H9 (cell line): ENCODE measurements at regions not wholly inside any gene's neighbourhood (a gene's known extent, or its start where the extent isn't known, plus 50 kb on each side); places are given as distances from the start of the nearest gene placed in this dataset.

Experiments
- DNase-seq: peaks from one replicate; pipeline ENCODE4 v3.0.0-alpha.2; 2017
- H2AFZ ChIP-seq: one replicate; pipeline ENCODE4 v1.6.1; 2013; ENCODE audit warnings: mild to moderate bottlenecking, low read length, control low read depth, moderate library complexity
- H2AK5ac ChIP-seq: 2 replicates; pipeline ENCODE4 v1.6.1; 2013; ENCODE audit warnings: low read length, control low read depth, mixed read lengths; ENCODE audit not compliant: insufficient read length
- H2BK120ac ChIP-seq: one replicate; pipeline ENCODE4 v1.6.1; 2013; ENCODE audit warnings: low read depth, mild to moderate bottlenecking, low read length, control low read depth, inconsistent platforms; ENCODE audit not compliant: poor library complexity, severe bottlenecking
- H2BK12ac ChIP-seq: 2 replicates; pipeline ENCODE4 v1.6.1; 2013; ENCODE audit warnings: low read length, control low read depth, mixed read lengths, low read depth; ENCODE audit not compliant: insufficient read length
- H2BK15ac ChIP-seq: 2 replicates; pipeline ENCODE4 v1.6.1; 2013; ENCODE audit warnings: low read depth, low read length, control low read depth
- H2BK20ac ChIP-seq: one replicate; pipeline ENCODE4 v1.6.1; 2013; ENCODE audit warnings: low read depth, mild to moderate bottlenecking, low read length, control low read depth, inconsistent platforms; ENCODE audit not compliant: poor library complexity, severe bottlenecking
- H2BK5ac ChIP-seq: 2 replicates; pipeline ENCODE4 v1.6.1; 2013; ENCODE audit warnings: low read length, control low read depth, mixed read lengths; ENCODE audit not compliant: insufficient read length
- H3K14ac ChIP-seq: 2 replicates; pipeline ENCODE4 v1.6.1; 2013; ENCODE audit warnings: low read length, control low read depth; ENCODE audit not compliant: insufficient read depth
- H3K18ac ChIP-seq: 2 replicates; pipeline ENCODE4 v1.6.1; 2013; ENCODE audit warnings: low read depth, mild to moderate bottlenecking, mixed read lengths, low read length, control low read depth; ENCODE audit not compliant: insufficient read length
- H3K23ac ChIP-seq: 2 replicates; pipeline ENCODE4 v1.6.1; 2013; ENCODE audit warnings: low read length, control low read depth, mixed read lengths, low read depth; ENCODE audit not compliant: insufficient read length
- H3K23me2 ChIP-seq: 2 replicates; pipeline ENCODE4 v1.6.1; 2013; ENCODE audit warnings: low read depth, mild to moderate bottlenecking, mixed read lengths, low read length, control low read depth; ENCODE audit not compliant: insufficient read length, poor library complexity, severe bottlenecking
- H3K27ac ChIP-seq: 2 replicates; pipeline ENCODE4 v1.5.1; 2013; ENCODE audit warnings: low read length, control low read depth, mixed read lengths, low read depth; ENCODE audit not compliant: insufficient read length
- H3K27me3 ChIP-seq: 2 replicates; pipeline ENCODE4 v1.6.1; 2013; ENCODE audit warnings: low read length, control low read depth, inconsistent platforms; ENCODE audit not compliant: insufficient read depth
- H3K4ac ChIP-seq: 2 replicates; pipeline ENCODE4 v1.6.1; 2013; ENCODE audit warnings: low read depth, mild to moderate bottlenecking, control low read depth, inconsistent platforms, low read length, moderate library complexity
- H3K4me1 ChIP-seq: 2 replicates; pipeline ENCODE4 v1.6.1; 2013; ENCODE audit warnings: low read length, control low read depth, inconsistent platforms; ENCODE audit not compliant: insufficient read depth
- H3K4me2 ChIP-seq: 2 replicates; pipeline ENCODE4 v1.6.1; 2013; ENCODE audit warnings: low read length, control low read depth, mixed read lengths; ENCODE audit not compliant: insufficient read length, insufficient read depth
- H3K56ac ChIP-seq: 2 replicates; pipeline ENCODE4 v1.6.1; 2013; ENCODE audit warnings: low read depth, mild to moderate bottlenecking, mixed read lengths, low read length, control low read depth; ENCODE audit not compliant: insufficient read length
- H3K79me1 ChIP-seq: 2 replicates; pipeline ENCODE4 v1.6.1; 2013; ENCODE audit warnings: low read depth, mild to moderate bottlenecking, moderate library complexity, low read length, control low read depth, inconsistent platforms; ENCODE audit not compliant: insufficient read depth, poor library complexity, severe bottlenecking
- H3K79me2 ChIP-seq: 2 replicates; pipeline ENCODE4 v1.6.1; 2013; ENCODE audit warnings: low read length, control low read depth, inconsistent platforms; ENCODE audit not compliant: insufficient read depth
- H3K9ac ChIP-seq: 2 replicates; pipeline ENCODE4 v1.6.1; 2013; ENCODE audit warnings: low read length, control low read depth, mixed read lengths; ENCODE audit not compliant: insufficient read length; ENCODE audit errors: extremely low read depth
- H3K9me3 ChIP-seq: one replicate; pipeline ENCODE4 v1.6.1; 2013; ENCODE audit warnings: low read depth, low read length, inconsistent platforms; ENCODE audit not compliant: control insufficient read depth
- H3T11ph ChIP-seq: one replicate; pipeline ENCODE4 v1.6.1; 2013; ENCODE audit warnings: mild to moderate bottlenecking, low read length, control low read depth, inconsistent platforms
- H4K20me1 ChIP-seq: one replicate; pipeline ENCODE4 v1.6.1; 2013; ENCODE audit not compliant: control insufficient read depth, insufficient read length, insufficient read depth
- H4K5ac ChIP-seq: 2 replicates; pipeline ENCODE4 v1.6.1; 2013; ENCODE audit warnings: low read depth, mild to moderate bottlenecking, mixed read lengths, low read length, control low read depth; ENCODE audit not compliant: insufficient read length
- H4K8ac ChIP-seq: replicated peaks from 2 replicates; pipeline ENCODE4 v1.6.1; 2013; ENCODE audit warnings: low read length, control low read depth, mixed read lengths, low read depth; ENCODE audit not compliant: insufficient read length
- H4K91ac ChIP-seq: 2 replicates; pipeline ENCODE4 v1.6.1; 2013; ENCODE audit warnings: low read depth, mild to moderate bottlenecking, moderate library complexity, mixed read lengths, low read length, control low read depth; ENCODE audit not compliant: insufficient read length
- H3K27ac Mint-ChIP-seq, 3 experiments: 2 replicates in 2 of 3; 3 replicates in 1 of 3; pipeline ENCODE4 v1.8.0; 2020 to 2021; ENCODE audit warnings: mixed read lengths in 3 of 3, mild to moderate bottlenecking in 1 of 3, moderate library complexity in 1 of 3
- H3K27me3 Mint-ChIP-seq: 2 replicates; pipeline ENCODE4 v1.8.0; 2021; ENCODE audit warnings: low read depth, mild to moderate bottlenecking, moderate library complexity, mixed read lengths
- H3K36me3 Mint-ChIP-seq, 3 experiments: 2 replicates in 2 of 3; 3 replicates in 1 of 3; pipeline ENCODE4 v1.8.0; 2020 to 2021; ENCODE audit warnings: low read depth in 3 of 3, mixed read lengths in 3 of 3; ENCODE audit not compliant: insufficient read depth in 1 of 3
- H3K4me1 Mint-ChIP-seq, 2 experiments: 2 replicates each; pipeline ENCODE4 v1.8.0; 2020; ENCODE audit warnings: mixed read lengths in 2 of 2
- H3K4me3 Mint-ChIP-seq, 2 experiments: 2 replicates in 1 of 2; 3 replicates in 1 of 2; pipeline ENCODE4 v1.8.0; 2020 to 2021; ENCODE audit warnings: mild to moderate bottlenecking in 2 of 2, mixed read lengths in 2 of 2, moderate library complexity in 1 of 2
- H3K9me3 Mint-ChIP-seq, 2 experiments: 2 replicates in 1 of 2; 3 replicates in 1 of 2; pipeline ENCODE4 v1.8.0; 2020; ENCODE audit warnings: mild to moderate bottlenecking in 2 of 2, mixed read lengths in 2 of 2, moderate library complexity in 1 of 2
- CTCF ChIP-seq: fragments of 200-600 bp; sonication (generic); conservative IDR thresholded peaks from 3 replicates; pipeline ENCODE4 v1.8.0; 2021; ENCODE audit warnings: antibody characterized with exemption, mild to moderate bottlenecking
- WGBS: extraction: QIAGEN DNeasy Blood & Tissue Kit; methylation state at CpG from one replicate; pipeline ENCODE4 v1.1.7; 2013; ENCODE audit warnings: missing lambda C conversion rate, low lambda C conversion rate, mixed read lengths; ENCODE audit not compliant: insufficient read length; ENCODE audit errors: extremely low coverage; 5-methylcytosine and 5-hydroxymethylcytosine counted together

GRCh38 chr18:1680108-1680507 lies 775.4 kb downstream of the ADCYAP1 start:
- Histone ChIP-seq H2AK5ac (no peak overlapping the region), H3K9me3 (no peaks in the 10 kb centered on the region)

More at GRCh38 chr18:1680108-1680507, 775.4 kb downstream of the ADCYAP1 start:
- Histone ChIP-seq H2BK120ac (no peak overlapping the region), H4K91ac (no peak overlapping the region), H3K27me3 (no peaks in the 10 kb centered on the region), H2BK12ac (no peak overlapping the region), H2BK15ac (no peak overlapping the region), H3K27ac (no peak overlapping the region), H3K79me2 (no peaks in the 10 kb centered on the region), H3K4me1 (no peaks in the 10 kb centered on the region), H4K5ac (no peak overlapping the region), H3K9ac (no peak overlapping the region), H3K18ac (no peak overlapping the region), H2BK20ac (no peak overlapping the region), H2BK5ac (no peak overlapping the region), H3K14ac (no peak overlapping the region), H3K79me1 (no peaks in the 10 kb centered on the region), H4K8ac (no peak overlapping the region), H2AFZ (no peak overlapping the region), H3K23ac (no peak overlapping the region), H4K20me1 (no peaks in the 10 kb centered on the region), H3K56ac (no peak overlapping the region), H3K4ac (no peak overlapping the region), H3K4me2 (no peak overlapping the region), H3K23me2 (no peaks in the 10 kb centered on the region), H3T11ph (no peak overlapping the region)
- TF ChIP-seq CTCF = no peak
- Mint-ChIP-seq H3K9me3 (no peaks in the 10 kb centered on the region; a peak in 1 of 5 replicates), H3K4me1 (peaks cover 4 to 8% of the 10 kb centered on the region in 2 experiments), H3K4me3 (no peak overlapping the region), H3K27ac (no peak overlapping the region), H3K27me3 (no peaks in the 10 kb centered on the region), H3K36me3 (no peaks in the 10 kb centered on the region)
- WGBS = no CpG with 5 or more reads among the region's 1 CpG
- no peak for DNase-seq
